ENCODE measurements at regions not wholly inside any gene's neighbourhood (a gene's known extent, or its start where the extent isn't known, plus 50 kb on each side); places are given as distances from the start of the nearest gene placed in this dataset.
"Not testable (repeated sequence)": the region's sequence is repeated elsewhere in the genome, so short reads cannot be mapped to it uniquely, and the experiment has no call there.

DNA sequence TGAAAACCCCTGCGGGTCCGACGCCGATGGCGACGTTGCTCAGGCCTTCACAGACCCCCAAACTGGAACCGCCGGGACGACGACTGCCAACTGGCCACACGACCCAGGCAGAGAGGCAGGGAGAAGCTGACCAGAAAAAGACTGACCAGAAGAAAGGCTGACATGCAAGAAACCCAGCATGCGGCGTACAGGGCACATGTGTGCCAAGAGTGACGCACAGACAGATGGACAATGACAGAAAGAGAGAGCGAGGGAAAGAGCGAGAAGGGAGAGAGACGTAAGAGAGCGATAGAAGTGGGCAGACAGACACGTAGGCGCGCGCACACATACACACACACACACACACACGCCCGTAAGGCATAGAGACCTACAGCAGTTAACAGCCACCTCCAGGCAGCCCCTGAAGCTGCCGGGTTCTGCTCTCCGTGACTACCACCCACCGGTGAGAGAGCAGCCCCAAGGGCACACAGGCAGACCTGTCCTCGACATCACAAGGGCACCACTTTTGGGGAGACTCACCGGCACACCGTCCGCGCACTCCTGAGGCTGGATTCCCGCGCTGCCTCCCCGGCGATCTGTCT is 67.2 kb upstream of the ZNF527 start:
- DNase-seq (ENCODE audit: low read depth) = no peak

DNA sequence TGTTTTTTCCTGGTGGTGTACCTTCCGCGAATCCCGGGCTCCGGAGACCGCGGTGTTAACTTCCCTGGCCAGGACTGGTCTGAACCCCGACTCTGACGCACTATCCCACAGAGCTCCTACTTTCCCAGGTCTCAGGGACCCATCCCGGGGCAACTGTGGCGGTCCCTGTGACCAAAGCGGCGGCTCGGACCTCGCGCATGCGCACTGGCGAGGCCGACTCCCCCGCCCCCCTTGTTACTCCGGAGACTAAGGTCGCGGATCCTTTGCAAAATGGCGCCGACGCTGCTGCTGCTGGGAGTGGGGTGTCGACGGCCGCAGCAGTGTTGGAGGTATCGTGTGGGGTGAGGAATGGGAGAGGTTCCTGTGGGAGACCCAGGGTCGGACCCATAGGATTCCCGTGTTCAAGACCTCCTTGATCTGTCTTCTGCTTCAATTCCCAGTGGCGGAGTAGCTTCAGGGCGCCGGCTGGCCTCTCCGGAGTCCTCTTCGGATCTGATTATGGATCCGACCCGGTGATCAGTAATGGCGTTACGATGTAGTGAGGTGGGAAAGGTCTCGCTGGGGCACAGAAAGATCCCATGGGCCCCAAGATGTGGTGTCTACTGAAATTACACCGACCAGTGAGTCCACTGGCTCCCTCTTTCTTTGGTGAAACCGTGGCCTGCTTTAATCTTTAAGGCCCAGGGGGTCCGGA is 66.6 kb upstream of the ZNF527 start:
- no peak for DNase-seq (ENCODE audit: low read depth)

DNA sequence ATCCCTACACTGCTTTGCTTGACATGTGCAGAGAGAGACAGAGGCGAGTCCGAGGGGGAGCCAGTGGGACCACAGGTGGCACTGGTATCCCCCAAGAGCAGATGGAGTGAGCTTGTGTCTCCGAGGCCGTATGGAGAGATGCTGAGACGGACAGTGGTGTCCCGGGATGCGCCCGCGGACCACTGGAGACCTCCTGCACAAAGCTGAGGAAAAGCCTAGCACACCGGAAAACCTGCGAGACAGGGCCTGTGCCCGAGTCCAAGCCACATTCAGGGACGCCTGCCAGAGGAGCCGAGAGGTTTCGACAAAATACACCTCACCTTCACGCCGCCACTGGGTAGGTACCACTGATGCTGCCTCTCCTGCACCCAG is 66.0 kb upstream of the ZNF527 start:
- DNase-seq (ENCODE audit: low read depth) = no peak

DNA sequence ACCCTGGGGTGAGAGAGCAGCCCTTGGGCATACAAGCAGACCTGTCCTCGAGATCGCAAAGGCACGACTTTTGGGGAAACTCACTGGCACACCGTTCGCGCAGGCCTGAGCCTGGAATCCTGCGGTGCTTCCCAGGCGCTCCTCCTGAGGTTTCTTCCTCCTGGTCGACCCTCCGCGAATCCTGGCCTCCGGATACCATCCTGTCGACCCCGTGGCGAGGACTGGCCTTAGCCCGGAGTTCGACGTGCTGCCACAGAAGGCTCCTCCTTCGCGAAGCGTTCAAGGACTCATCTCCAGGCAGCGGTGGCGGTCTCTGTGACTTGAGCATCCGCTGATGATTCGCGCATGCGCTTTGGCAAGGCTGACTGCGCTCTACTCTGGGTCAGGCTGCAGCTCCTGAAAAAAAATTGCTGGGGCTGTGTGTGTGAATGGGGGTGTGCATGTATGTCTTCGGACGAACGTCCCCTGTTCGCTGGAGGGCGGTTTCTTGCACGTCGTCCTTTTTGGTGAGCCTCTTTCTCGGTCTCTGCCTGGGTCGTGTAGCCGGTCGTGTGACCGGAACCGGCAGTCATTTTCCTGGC is 64.4 kb upstream of the ZNF527 start:
- no peak for DNase-seq (ENCODE audit: low read depth)

DNA sequence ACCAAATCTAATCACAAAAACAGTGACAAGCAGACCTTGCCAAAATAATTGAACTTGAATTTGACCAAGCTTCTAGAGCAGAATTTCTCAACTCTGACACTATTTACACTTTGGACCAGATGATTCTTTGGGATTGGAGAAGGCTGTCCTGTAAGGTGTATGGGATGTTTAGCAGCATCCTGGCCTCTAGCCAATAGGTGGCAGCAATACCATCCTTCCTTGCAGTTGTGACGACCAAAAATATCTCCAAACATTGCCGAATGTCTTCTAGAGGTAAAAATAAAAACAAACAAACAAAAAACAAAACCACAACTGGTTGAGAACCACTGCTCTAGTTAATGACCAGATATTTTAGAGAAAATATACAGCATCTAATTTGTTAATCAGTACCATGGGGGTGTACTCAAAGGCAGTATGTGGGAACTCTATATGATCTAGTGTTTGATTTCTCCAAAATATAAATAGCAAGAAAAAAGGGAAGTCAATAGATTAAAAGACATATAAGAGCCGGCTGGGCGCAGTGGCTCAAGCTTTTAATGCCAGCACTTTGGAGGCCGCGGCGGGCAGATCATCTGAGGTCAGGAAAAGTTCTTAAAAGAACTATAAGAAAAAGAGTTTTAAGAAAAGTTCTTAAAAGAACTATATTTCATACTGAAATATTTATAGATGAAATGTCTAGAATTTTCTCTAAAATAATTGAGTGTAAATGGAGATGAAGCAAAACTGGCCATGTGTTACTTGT is 60.9 kb upstream of the ZNF527 start:
- DNase-seq (ENCODE audit: low read depth) = no peak

DNA sequence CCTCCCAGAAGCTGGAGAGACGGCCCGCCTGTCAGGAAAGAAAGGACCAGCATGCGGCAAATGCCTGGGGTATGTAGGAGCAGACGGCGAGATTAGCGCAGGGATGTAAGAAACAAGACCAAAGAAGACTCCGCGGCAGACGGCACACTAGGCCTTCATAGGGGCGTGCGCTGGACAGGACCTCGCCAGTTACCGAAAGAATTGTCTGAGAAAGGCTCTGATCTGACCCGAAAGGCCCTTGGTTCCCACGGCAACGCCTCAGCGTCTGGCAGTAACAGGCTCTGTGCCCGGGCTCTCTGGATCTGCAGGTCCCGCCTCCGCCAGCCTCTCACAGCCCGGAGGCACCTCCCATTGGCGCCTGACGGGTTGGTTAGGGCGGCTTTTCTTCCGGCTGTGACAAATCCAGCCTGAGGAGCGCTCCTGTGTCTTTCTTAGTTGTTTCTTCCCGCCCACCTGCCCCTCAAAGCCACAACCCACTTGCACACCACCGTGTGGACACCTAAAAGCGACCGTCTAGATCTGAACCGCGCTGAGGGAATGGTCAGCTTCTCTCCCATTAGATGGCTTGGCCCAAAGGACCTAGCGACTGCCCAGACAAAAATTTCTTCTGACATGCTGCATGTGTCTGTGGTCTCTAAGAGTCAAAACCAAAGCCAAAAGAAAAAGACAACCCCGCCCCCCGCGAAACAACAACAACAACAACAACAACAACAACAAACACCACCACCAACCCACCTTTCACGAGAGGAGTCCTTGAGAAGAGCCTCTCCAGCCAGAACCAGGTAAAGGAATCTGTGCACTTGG is 58.2 kb upstream of the ZNF527 start:
- DNase-seq (ENCODE audit: low read depth) = not testable (repeated sequence)

DNA sequence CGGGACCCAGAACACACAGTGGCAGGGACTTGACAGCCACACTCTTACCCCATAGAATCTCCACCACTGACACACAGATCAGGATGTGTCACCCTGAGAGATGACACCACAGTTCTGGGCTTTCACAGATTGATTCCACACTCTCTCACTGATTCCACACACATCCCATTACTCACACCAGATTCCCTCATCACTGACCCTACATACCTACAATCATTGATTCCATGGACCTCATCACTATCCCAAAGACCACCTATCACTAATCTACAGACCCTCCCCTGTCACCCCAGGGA is 57.6 kb upstream of the ZNF527 start:
- no peak for DNase-seq (ENCODE audit: low read depth)

DNA sequence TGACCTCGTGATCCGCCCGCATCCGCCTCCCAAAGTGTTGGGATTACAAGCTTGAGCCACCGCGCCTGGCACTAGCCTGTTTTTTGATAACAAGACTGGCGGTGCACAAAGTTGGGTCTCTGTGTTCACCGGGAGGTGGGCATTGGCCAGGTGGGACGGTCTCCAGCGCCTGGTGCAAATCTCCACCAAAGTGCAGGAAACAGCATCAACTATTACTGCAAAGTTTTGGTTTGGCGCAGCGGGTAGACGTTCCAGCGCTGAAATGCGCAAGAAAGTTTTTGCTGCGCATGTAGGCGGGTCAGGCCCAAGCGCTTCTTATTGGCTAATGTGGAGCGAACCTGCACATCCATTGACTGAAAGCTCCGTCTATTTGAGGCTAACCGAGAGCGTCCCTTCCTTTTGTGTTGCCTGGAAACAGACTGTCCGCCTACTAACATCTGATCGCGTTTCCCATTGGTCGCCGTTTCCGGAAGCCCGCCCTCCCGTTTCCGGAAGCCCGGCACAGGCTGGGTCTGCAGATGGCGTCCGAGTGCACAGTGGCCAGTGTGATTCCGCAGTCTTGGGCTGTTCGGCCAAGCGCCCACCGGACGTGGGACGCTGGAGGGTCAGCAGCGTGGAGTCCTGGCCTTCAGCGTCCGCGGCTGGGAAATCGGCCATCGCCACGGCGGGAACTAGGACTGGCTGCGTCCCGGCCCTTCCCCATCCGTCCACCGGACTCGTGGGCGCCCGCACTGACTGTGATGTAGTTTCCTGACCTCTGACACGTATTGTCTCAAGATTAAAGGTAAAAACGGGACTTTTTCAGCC is 53.3 kb upstream of the ZNF527 start:
- peak; percentile 97 for DNase-seq (ENCODE audit: low read depth)

DNA sequence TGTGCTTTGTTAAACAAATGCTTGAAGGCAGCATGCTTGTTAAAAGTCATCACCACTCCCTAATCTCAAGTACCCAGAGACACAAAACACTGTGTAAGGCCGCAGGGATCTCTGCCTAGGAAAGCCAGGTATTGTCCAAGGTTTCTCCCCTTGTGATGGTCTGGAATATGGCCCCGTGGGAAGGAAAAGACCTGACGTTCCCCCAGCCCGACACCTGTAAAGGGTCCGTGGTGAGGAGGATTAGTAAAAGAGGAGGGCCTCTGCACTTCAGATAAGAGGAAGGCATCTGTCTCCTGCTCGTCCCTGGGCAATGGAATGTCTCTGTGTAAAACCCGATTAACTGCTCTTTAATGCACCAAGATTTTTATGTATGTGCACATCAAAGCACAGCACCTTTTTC is 49.9 kb upstream of the ZNF527 start:
- not testable (repeated sequence) for DNase-seq (ENCODE audit: low read depth)

All from GM04503 (cell line).